Hippocampal formation (tissue), 2 donors: ENCODE measurements at regions not wholly inside any gene's neighbourhood (a gene's known extent, or its start where the extent isn't known, plus 50 kb on each side); places are given as distances from the start of the nearest gene placed in this dataset.
"Not testable (repeated sequence)": the region's sequence is repeated elsewhere in the genome, so short reads cannot be mapped to it uniquely, and the experiment has no call there.

Experiments
- DNase-seq, 2 donors: peaks; one replicate each; lab custom pipeline; 2025; lab: John Stamatoyannopoulos, UW

DNA sequence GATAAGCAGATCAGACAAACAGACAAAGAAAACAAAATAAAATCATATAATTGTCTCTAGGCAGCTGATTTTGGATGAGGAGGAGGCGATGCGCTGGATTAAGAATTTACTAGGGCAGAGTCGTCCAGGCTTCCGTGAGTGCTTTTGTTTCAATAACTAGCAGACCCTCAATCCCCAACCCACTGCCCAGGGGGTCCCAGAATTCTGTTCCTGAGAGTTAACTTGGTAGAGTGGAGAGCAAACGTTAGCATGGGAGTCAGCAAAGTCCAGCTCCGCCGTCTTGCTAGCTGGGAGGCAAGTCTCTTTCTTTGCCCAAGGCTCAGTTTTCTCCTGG lies 95.5 kb upstream of the TBX5 start:
- no peak for DNase-seq

DNA sequence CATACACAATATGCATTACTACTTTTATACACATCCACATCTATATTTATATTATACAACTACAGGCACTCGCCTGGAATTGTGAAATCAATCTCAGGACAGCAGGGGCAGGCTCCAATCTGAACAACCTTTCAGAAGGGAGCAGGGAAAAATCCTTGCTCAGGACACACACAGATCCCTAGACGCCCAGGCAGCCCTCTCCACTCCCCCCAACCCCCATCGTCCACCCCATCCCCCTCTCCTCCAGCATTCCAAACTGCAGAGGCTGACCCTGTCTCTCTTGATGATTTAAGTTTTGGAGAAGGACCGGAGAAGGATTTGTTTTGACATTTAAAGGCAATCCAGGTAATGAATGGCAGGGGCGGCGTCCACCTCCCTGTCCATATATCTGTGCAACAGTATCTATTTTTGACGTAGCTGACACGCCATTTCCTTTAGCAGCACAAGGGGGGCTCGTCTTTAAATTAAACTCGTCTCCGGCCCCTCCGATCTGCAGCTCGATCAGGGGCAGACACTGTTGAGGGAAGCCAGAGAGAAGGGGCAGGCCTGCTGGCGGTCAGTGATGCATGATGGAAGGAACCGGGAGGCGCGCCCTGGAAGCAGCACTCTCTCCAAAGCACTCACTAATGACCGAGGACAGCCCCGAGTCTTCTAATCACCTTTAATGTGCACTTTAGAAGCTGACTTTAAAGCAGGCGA lies 95.0 kb upstream of the TBX5 start:
- no peak for DNase-seq

- no peak for DNase-seq
Observed at GRCh38 chr12:114500131-114500530, 94.2 kb upstream of the TBX5 start.

GRCh38 chr12:114499338-114499737 lies 93.4 kb upstream of the TBX5 start:
- no peak for DNase-seq

DNA sequence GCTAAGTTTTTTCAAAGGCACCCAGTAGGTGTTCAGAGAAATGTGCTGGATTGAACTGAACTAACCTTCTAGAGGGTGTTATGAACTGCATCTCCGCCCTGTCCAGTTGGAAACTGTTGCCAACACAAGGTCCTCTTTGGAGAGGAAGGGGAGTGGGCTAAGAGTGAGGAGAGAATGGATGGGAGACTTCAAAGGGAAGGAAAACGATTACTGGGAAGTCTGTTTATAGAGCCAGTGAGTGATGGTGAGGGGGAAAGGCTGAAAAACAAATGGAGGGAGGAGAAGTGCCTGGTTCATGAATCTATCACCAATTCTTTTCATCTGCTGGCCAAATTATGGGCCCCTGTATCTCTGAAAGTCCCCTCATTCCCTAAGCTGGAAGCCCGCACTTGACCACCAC lies 86.0 kb upstream of the TBX5 start:
- no peak for DNase-seq

DNA sequence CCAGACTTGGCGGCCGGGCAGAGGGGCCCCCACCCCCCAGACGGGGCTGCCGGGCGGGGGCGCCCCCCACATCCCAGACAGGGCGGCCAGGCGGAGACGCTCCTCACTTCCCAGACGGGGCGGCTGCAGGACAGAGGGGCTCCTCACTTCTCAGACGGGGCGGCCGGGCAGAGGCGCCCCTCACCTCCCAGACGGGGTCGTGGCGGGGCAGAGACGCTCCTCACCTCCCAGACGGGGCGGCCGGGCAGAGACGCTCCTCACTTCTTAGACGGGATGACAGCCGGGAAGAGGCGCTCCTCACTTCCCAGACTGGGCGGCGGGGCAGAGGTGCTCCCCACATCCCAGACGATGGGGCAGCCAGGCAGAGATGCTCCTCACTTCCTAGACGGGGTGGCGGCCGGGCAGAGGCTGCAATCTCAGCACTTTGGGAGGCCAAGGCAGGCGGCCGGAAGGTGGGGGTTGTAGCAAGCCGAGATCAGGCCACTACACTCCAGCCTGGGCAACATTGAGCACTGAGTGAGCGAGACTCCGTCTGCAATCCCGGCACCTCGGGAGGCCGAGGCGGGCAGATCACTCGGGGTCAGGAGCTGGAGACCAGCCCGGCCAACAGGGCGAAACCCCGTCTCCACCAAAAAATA lies 79.0 kb upstream of the TBX5 start:
- DNase-seq = not testable (repeated sequence)

GRCh38 chr12:114483996-114484395 lies 78.1 kb upstream of the TBX5 start:
- DNase-seq = no peak

GRCh38 chr12:114481200-114481535 lies 75.2 kb upstream of the TBX5 start:
- no peak for DNase-seq

DNA sequence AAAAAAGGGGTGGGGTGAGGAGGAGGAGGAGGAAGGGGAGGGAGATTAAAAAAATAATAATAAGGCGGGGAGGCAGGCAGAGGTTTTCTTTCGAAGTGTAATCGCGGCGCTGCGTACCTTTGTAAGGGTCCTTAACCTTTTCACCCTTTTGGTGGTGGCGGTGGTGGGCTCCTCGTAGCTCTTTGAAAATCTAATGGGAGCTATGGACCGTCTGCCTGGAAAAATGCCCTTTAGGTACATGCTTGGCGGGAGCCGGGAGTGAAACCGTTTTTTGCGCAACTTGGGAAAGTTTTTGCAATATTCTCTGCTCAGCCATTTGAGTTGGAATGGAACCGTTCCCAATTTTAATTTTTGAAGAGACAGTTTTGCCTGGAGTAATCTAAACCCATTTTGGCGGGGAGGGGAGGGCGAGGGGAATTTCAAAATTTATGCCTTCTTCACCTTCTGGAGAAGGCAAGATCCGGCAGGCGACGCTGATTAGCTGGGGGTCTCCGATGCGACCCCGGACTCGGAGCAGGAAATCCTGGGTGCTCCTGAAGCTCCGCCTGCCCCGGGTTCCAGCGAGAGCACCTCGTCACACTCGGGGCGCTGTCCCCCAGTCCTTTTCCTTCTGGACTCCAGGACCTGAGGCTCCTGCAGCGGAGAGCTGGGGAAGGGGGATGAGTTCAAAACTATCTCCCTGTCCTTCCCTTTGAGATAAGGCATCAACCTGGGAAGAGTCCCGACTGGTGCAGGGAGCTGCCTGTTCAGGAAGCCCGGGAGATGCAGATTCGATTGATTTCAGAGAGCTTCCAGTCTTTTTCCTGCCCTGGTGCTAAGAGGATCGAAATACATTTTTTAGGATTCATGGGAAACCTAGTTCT lies 74.6 kb upstream of the TBX5 start:
- no peak for DNase-seq

- DNase-seq = no peak
Observed at GRCh38 chr12:114479831-114480230, 73.9 kb upstream of the TBX5 start.

- no peak for DNase-seq
Observed at GRCh38 chr12:114478865-114479264, 72.9 kb upstream of the TBX5 start.

GRCh38 chr12:114477989-114478395 lies 72.0 kb upstream of the TBX5 start:
- no peak for DNase-seq

DNA sequence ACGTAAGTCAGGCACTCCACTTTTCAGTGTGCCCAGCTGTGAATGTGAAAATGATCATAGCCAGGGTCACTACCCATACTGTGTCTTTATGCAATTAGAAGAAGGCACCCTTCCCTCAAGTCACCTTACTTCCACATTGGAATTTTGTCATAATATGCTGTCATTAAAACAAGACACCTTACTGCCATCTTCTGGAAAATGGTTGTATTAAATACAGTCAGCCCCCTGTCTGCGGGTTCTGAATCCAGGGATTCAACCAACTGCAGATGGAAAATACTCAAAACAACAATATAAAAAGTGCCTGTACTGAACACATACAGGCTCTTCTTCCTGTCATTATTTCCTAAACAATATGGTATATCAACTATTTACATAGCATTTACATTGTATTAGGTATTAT lies 70.2 kb upstream of the TBX5 start:
- DNase-seq = peak in 1 of 2 donors; percentile 1

GRCh38 chr12:114473717-114474116 lies 67.8 kb upstream of the TBX5 start:
- no peak for DNase-seq

GRCh38 chr12:114473018-114473417 lies 67.1 kb upstream of the TBX5 start:
- no peak for DNase-seq

DNA sequence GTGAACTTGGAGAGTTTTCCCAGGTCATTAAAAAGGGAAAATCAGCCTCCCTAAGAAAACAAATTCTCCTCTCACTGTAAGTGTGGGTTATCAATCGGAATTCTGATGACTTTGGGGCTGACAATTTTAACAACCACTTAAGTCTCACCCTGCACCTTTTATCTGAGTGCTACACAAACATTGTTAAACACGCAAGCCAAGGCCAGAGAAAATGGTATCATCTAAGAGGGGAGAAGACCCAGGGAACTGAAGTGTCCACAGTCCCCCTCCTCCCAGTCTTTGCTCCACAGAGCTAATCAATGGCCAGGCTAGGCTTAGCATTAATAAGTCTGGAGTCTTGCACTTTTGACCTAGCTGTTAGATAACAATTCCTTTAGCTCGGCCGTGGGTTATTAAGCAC lies 51.7 kb upstream of the TBX5 start:
- no peak for DNase-seq
